ENCODE measurements at regions not wholly inside any gene's neighbourhood (a gene's known extent, or its start where the extent isn't known, plus 50 kb on each side); places are given as distances from the start of the nearest gene placed in this dataset.

GRCh38 chr13:95484052-95484451 is 68.5 kb upstream of the CLDN10 start:
- no peak for DNase-seq
- no peak for ATAC-seq
- intact Hi-C loops (cut with DNase I): no loop called here

GRCh38 chr13:95485045-95485517 is 67.4 kb upstream of the CLDN10 start:
- peak; percentile 36 to 66 for ATAC-seq
- peak; percentile 30 for DNase-seq

GRCh38 chr13:95485518-95486144 is 66.9 kb upstream of the CLDN10 start:
- DNase-seq (no peak), ATAC-seq (peak; percentile 50 to 57)
- intact Hi-C loops (cut with DNase I): no loop called here

More at GRCh38 chr13:95485045-95485517, 67.4 kb upstream of the CLDN10 start:
- intact Hi-C loops (cut with DNase I): no loop called here

GRCh38 chr13:95492044-95492801 is 60.3 kb upstream of the CLDN10 start:
- ATAC-seq (no peak), DNase-seq (no peak)
- intact Hi-C loops (cut with DNase I): loop anchor here in 1 of 2 donors (10.0 kb wide), 1 partner anchor 343 kb away; no protein-coding TSS in a partner anchor

- DNase-seq: no peak
- no peak for ATAC-seq
- intact Hi-C loops (cut with DNase I): loop anchor here in 1 of 2 donors (10.0 kb wide), 1 partner anchor 341 kb away; no protein-coding TSS in a partner anchor
Measured at GRCh38 chr13:95494082-95494681, 58.3 kb upstream of the CLDN10 start.

GRCh38 chr13:95496485-95496884 is 56.0 kb upstream of the CLDN10 start:
- no peak for DNase-seq
- intact Hi-C loops (cut with DNase I): loop anchor here in 1 of 2 donors (10.0 kb wide), 1 partner anchor 338 kb away; no protein-coding TSS in a partner anchor
- ATAC-seq: no peak

- peak; percentile 82 to 93 for ATAC-seq
- no peak for DNase-seq
- intact Hi-C loops (cut with DNase I): loop anchor here in 1 of 2 donors (10.0 kb wide), 1 partner anchor 337 kb away; no protein-coding TSS in a partner anchor
Measured at GRCh38 chr13:95497381-95497807, 55.1 kb upstream of the CLDN10 start.

GRCh38 chr13:95498886-95499285 is 53.6 kb upstream of the CLDN10 start:
- no peak for ATAC-seq
- intact Hi-C loops (cut with DNase I): loop anchor here in 1 of 2 donors (10.0 kb wide), 1 partner anchor 336 kb away; no protein-coding TSS in a partner anchor

GRCh38 chr13:95499811-95500712 is 52.5 kb upstream of the CLDN10 start:
- ATAC-seq (no peak), DNase-seq (no peak)
- intact Hi-C loops (cut with DNase I): loop anchor here in 1 of 2 donors (10.0 kb wide), 1 partner anchor 335 kb away; no protein-coding TSS in a partner anchor

More at GRCh38 chr13:95498886-95499285, 53.6 kb upstream of the CLDN10 start:
- no peak for DNase-seq

- ATAC-seq (no peak), DNase-seq (no peak)
Measured at GRCh38 chr13:95502216-95502615, 50.3 kb upstream of the CLDN10 start.

More at GRCh38 chr13:95502216-95502615, 50.3 kb upstream of the CLDN10 start:
- intact Hi-C loops (cut with DNase I): no loop called here

Measured in left cardiac atrium (tissue), 4 donors.